ENCODE measurements at regions not wholly inside any gene's neighbourhood (a gene's known extent, or its start where the extent isn't known, plus 50 kb on each side); places are given as distances from the start of the nearest gene placed in this dataset.

- Mint-ChIP-seq H3K27me3 (ENCODE audit: insufficient read depth) (peaks cover 48% of the 10 kb centered on the region), H3K4me3 (peak overlapping the region; percentile 55), H3K36me3 (ENCODE audit: low read depth) (no peaks in the 10 kb centered on the region), H3K4me1 (peaks cover 13% of the 10 kb centered on the region), H3K27ac (no peak overlapping the region), H3K9me3 (peaks cover 3% of the 10 kb centered on the region)
- DNase-seq: no peak
- peak; percentile 2 for TF ChIP-seq CTCF (conservative IDR thresholded peaks at IDR 0.05)
- H3K9ac ChIP-seq (ENCODE audit: extremely low read depth, low read length, poor library complexity, severe bottlenecking): no peak overlapping the region
- no peak overlapping the region for H3K27ac ChIP-seq (ENCODE audit: low read depth, low read length)
- no peaks in the 10 kb centered on the region for H3K4me1 ChIP-seq (ENCODE audit: control insufficient read depth, insufficient read depth, low read length)
- no peaks in the 10 kb centered on the region for H3K36me3 ChIP-seq (ENCODE audit: control insufficient read depth, insufficient read depth, low read length)
- peaks cover 36% of the 10 kb centered on the region for H3K27me3 ChIP-seq (ENCODE audit: control insufficient read depth, insufficient read depth, low read length, poor library complexity, severe bottlenecking)
- 83 to 88% methylated on average over 8 to 15 of the region's 15 CpGs for WGBS, 2 experiments (ENCODE audit: insufficient coverage in 1 of 2, insufficient read length in 1 of 2)
- H3K9me3 ChIP-seq (ENCODE audit: control insufficient read depth, low read length): peaks cover 8% of the 10 kb centered on the region
- H3K4me3 ChIP-seq (ENCODE audit: low read length): no peak overlapping the region
Measured at GRCh38 chr1:63074321-63074720, 248.0 kb upstream of the FOXD3 start.

- H3K36me3 Mint-ChIP-seq (ENCODE audit: low read depth): no peaks in the 10 kb centered on the region
- no peaks in the 10 kb centered on the region for H3K4me1 ChIP-seq (ENCODE audit: control insufficient read depth, insufficient read depth, low read length)
- H3K27me3 Mint-ChIP-seq (ENCODE audit: insufficient read depth): peaks cover 2% of the 10 kb centered on the region
- TF ChIP-seq CTCF (conservative IDR thresholded peaks at IDR 0.05): no peak
- 83 to 84% methylated on average over 2 to 3 of the region's 3 CpGs for WGBS, 2 experiments (ENCODE audit: insufficient coverage in 1 of 2, insufficient read length in 1 of 2)
- no peaks in the 10 kb centered on the region for H3K36me3 ChIP-seq (ENCODE audit: control insufficient read depth, insufficient read depth, low read length)
- no peak overlapping the region for H3K9ac ChIP-seq (ENCODE audit: extremely low read depth, low read length, poor library complexity, severe bottlenecking)
- no peaks in the 10 kb centered on the region for H3K9me3 ChIP-seq (ENCODE audit: control insufficient read depth, low read length)
- H3K27ac ChIP-seq (ENCODE audit: low read depth, low read length): no peak overlapping the region
- H3K4me3 ChIP-seq (ENCODE audit: low read length): no peak overlapping the region
- no peaks in the 10 kb centered on the region for H3K4me1 Mint-ChIP-seq
- DNase-seq: no peak
- H3K27me3 ChIP-seq (ENCODE audit: control insufficient read depth, insufficient read depth, low read length, poor library complexity, severe bottlenecking): peaks cover 17% of the 10 kb centered on the region
- no peaks in the 10 kb centered on the region for H3K9me3 Mint-ChIP-seq
- H3K4me3 Mint-ChIP-seq: no peak overlapping the region
- no peak overlapping the region for H3K27ac Mint-ChIP-seq
Measured at GRCh38 chr1:63082766-63083165, 239.6 kb upstream of the FOXD3 start.

GRCh38 chr1:63087966-63088365, 234.4 kb upstream of the FOXD3 start:
- H3K9ac ChIP-seq (ENCODE audit: extremely low read depth, low read length, poor library complexity, severe bottlenecking): no peak overlapping the region
- H3K4me3 ChIP-seq (ENCODE audit: low read length): no peak overlapping the region
- no peaks in the 10 kb centered on the region for H3K4me1 ChIP-seq (ENCODE audit: control insufficient read depth, insufficient read depth, low read length)
- Mint-ChIP-seq H3K9me3 (no peaks in the 10 kb centered on the region), H3K27ac (no peak overlapping the region), H3K4me1 (peaks cover 3% of the 10 kb centered on the region), H3K4me3 (no peak overlapping the region), H3K36me3 (ENCODE audit: low read depth) (no peaks in the 10 kb centered on the region), H3K27me3 (ENCODE audit: insufficient read depth) (peaks cover 2% of the 10 kb centered on the region)
- TF ChIP-seq CTCF (conservative IDR thresholded peaks at IDR 0.05): peak; percentile 70
- peak; percentile 91 for DNase-seq
- H3K9me3 ChIP-seq (ENCODE audit: control insufficient read depth, low read length): peaks cover 10% of the 10 kb centered on the region
- 54 to 64% methylated on average over 5 to 10 of the region's 10 CpGs for WGBS, 2 experiments (ENCODE audit: insufficient coverage in 1 of 2, insufficient read length in 1 of 2)
- H3K36me3 ChIP-seq (ENCODE audit: control insufficient read depth, insufficient read depth, low read length): no peaks in the 10 kb centered on the region
- H3K27me3 ChIP-seq (ENCODE audit: control insufficient read depth, insufficient read depth, low read length, poor library complexity, severe bottlenecking): peaks cover 15% of the 10 kb centered on the region
- H3K27ac ChIP-seq (ENCODE audit: low read depth, low read length): no peak overlapping the region
